HUDEP-2 (cell line): ENCODE measurements at regions not wholly inside any gene's neighbourhood (a gene's known extent, or its start where the extent isn't known, plus 50 kb on each side); places are given as distances from the start of the nearest gene placed in this dataset.

ENCODE experiments used
- DNase-seq, 76 experiments: peaks; one replicate each; lab custom pipeline; 2025; ENCODE audit not compliant: unreplicated experiment in 76 of 76; lab: John Stamatoyannopoulos, UW

DNA sequence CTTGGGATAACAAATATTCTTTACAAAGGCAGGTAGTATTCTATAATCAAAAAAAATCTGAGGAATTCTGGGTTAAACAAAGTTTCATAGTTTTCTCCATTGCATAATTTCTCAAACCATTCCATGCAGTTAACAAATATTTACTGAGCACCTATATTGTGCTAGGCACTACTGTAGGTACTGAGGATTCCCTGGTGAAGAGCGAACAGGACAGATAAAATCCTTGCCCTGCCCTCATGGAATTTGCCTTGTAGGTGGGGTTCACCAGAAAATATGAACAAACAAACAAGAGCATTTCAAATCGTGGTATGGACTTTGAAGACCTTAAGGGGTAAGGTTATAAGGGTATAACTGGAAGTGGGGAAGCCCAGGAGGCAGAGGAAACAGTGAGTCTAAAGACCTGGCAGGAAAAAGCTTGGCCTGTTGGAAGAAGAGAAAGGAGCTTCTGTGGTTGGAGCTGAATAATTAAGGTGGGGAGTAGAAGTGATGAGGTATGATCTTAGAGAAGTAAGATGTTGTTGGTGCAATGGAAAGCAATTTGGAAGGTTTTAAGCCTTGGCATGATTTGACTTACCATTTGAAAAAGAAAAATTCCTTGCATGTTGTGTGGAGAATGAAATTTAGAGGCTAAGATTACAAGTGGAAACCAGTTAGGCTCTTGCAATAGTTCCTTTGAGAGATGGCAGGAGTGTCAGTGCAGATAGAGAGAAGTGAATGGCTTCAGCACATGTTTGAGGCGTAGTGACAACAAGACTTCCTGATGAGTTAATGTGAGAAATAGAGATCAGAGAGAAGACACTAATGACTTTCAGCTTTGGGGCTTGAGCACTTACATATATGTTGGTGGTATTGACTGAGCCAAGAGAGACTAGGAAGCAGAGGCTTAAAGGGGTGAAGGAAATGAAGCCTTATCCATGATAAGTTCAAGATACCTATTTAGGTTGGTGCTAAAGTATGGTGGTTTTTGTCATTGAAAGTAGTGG, 55.7 kb upstream of the PICALM start:
- no peak for DNase-seq

DNA sequence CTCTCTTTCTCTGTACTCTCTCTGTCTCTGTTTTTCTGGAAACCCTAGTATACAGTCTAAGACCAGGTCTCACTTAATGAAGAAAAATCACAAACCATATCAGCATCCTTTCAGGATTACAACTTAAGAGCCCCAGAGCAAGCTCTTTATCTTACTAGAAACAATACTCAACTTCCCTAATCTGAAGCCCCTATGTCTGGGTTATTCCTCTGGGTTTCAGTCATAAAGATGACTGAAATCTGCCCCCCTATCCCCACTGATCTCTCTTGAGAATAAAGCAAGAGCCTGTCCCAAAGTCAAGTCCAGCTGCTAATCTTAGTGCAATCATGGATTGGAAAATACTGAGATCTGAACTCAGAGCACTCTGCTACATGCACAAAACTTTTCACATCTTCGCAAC, 53.9 kb upstream of the PICALM start:
- no peak for DNase-seq

DNA sequence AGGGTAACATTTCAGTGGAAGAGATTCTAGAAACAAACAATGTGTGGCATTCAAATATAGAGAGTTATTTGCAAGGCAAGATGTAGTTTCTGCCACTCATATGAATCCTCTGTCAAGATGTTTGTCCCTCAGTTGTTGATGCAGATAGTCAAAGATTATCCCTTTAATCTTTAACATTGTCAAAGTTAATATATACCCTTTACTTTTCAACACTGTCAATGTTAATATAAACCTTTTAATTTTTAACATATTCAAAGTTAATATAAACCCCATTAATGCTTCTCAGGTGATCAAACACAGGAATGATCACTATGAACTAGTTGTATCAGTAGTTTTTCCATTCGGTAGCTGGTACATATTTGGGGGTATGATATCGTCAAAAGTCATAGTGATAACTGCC, 51.9 kb upstream of the PICALM start:
- no peak for DNase-seq

DNA sequence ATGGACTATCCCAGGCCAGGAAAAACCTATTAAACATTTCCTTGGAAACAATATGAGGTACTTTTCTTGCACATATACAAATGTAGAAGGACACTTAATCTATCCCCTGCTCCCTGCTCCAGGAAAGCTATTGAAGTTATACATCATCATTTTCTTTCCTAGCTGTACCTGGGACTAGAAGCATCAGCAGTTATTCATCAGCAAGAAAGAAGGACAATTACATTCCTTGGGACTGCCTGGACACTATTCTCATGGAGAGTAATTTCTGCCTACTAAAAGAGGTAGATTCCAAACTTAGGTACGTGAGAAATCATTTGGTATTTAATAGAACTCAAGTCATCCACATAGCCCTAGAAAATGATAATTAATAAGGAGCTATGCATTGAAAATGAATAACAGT, 51.0 kb upstream of the PICALM start:
- DNase-seq: no peak

DNA sequence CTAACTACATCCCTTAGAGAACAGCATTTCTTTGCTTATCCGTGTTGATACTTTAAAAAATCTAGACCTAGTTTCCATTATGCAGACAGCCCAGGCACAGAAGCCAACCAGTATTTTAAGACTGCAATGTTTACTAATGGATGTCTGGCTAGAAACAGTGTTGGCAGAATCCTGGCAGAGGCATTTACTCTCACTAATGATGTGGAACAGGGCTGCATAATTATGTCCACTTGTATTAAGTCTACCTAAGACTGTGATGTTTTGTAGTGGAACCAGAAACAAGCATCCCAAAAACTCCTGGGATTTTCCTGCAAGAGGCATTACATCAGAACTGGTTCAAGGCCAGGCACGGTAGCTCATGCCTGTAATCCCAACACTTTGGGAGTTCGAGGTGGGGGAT, 50.2 kb upstream of the PICALM start:
- no peak for DNase-seq
